ENCODE measurements at regions not wholly inside any gene's neighbourhood (a gene's known extent, or its start where the extent isn't known, plus 50 kb on each side); places are given as distances from the start of the nearest gene placed in this dataset.

DNA sequence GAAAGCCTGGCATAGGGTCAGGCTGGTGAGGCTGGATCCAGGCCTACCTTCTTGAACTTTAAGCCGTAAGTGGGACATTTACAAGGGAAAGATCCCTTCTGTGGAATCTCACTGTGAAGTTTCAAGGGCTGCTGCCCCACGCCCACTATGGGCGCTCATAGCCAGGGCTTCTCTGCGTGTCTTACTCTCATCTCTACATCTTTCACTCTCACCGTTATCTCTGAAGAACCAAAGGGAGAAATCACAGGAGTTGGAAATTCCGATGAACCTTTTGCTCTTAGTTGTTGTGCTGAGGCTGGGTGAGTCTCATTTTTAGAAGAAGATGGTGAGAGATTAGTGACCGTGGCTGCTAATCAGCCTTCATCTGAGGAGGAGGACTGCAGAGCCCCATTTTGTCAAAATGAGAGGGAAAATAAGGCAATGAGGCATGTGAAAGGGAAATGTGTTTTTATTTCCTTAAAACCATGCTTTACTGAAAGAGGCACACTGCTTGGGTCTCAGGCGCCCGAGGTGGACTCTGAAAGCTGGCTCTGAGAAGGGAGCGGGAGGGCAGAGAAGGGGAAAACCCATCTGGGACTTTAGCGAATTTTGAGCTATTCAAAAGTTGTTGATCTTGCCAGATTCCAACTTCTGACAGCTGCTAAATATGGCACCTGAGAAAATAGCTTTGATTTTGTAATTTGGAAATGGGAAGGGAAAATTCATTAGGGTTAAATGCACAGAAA, 301.5 kb downstream of the CLIC5 start:
- no peak for TF ChIP-seq POLR2A (IDR thresholded peaks at IDR 0.05)
- TF ChIP-seq, protein P1, sequence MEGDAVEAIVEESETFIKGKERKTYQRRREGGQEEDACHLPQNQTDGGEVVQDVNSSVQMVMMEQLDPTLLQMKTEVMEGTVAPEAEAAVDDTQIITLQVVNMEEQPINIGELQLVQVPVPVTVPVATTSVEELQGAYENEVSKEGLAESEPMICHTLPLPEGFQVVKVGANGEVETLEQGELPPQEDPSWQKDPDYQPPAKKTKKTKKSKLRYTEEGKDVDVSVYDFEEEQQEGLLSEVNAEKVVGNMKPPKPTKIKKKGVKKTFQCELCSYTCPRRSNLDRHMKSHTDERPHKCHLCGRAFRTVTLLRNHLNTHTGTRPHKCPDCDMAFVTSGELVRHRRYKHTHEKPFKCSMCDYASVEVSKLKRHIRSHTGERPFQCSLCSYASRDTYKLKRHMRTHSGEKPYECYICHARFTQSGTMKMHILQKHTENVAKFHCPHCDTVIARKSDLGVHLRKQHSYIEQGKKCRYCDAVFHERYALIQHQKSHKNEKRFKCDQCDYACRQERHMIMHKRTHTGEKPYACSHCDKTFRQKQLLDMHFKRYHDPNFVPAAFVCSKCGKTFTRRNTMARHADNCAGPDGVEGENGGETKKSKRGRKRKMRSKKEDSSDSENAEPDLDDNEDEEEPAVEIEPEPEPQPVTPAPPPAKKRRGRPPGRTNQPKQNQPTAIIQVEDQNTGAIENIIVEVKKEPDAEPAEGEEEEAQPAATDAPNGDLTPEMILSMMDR (IDR thresholded peaks at IDR 0.05 in 8 of 11, conservative IDR thresholded peaks at IDR 0.05 in 3 of 11) = no peak
- no peak for TF ChIP-seq POLR2AphosphoS5 (IDR thresholded peaks at IDR 0.05)
